Astrocyte (in vitro differentiated cells and primary cell): ENCODE measurements at regions not wholly inside any gene's neighbourhood (a gene's known extent, or its start where the extent isn't known, plus 50 kb on each side); places are given as distances from the start of the nearest gene placed in this dataset.

ENCODE experiments used
- DNase-seq: peaks from one replicate; pipeline ENCODE4 v3.0.0-alpha.2; 2010; ENCODE audit warnings: low read depth
- FAIRE-seq: peaks from 2 replicates; lab custom pipeline; 2011; peaks lifted over from hg19 to GRCh38; lab: Jason Lieb, UNC
- H2AFZ ChIP-seq: 2 replicates; pipeline ENCODE4 v1.6.0; 2012; ENCODE audit warnings: low read depth, low read length, inconsistent platforms
- H3K27ac ChIP-seq: 2 replicates; pipeline ENCODE4 v1.5.1; 2011; ENCODE audit warnings: low read depth, low read length, inconsistent platforms
- H3K27me3 ChIP-seq: 2 replicates; pipeline ENCODE4 v1.6.0; 2011; ENCODE audit warnings: low read length, inconsistent platforms; ENCODE audit not compliant: insufficient read depth
- H3K36me3 ChIP-seq: 2 replicates; pipeline ENCODE4 v1.5.1; 2011; ENCODE audit warnings: low read length, inconsistent platforms; ENCODE audit not compliant: insufficient read depth
- H3K4me1 ChIP-seq: 2 replicates; pipeline ENCODE4 v1.5.1; 2011; ENCODE audit warnings: low read length, inconsistent platforms; ENCODE audit not compliant: insufficient read depth
- H3K4me2 ChIP-seq: 2 replicates; pipeline ENCODE4 v1.6.0; 2012; ENCODE audit warnings: low read length, inconsistent platforms
- H3K4me3 ChIP-seq: 2 replicates; pipeline ENCODE4 v1.5.1; 2011; ENCODE audit warnings: low read depth, mild to moderate bottlenecking, low read length, inconsistent platforms; ENCODE audit not compliant: insufficient read depth
- H3K79me2 ChIP-seq: 2 replicates; pipeline ENCODE4 v1.6.0; 2012; ENCODE audit warnings: mild to moderate bottlenecking, low read length, inconsistent platforms; ENCODE audit not compliant: insufficient read depth
- H3K9ac ChIP-seq: 2 replicates; pipeline ENCODE4 v1.6.0; 2012; ENCODE audit warnings: mild to moderate bottlenecking, low read length, inconsistent platforms
- H3K9me3 ChIP-seq: 2 replicates; pipeline ENCODE4 v1.5.1; 2012; ENCODE audit warnings: low read depth, mild to moderate bottlenecking, low read length, inconsistent platforms; ENCODE audit not compliant: insufficient read depth
- H4K20me1 ChIP-seq: 2 replicates; pipeline ENCODE4 v1.6.0; 2012; ENCODE audit warnings: low read length, inconsistent platforms; ENCODE audit not compliant: insufficient read depth
- H3K27ac Mint-ChIP-seq: one replicate; pipeline ENCODE4 v1.8.0; 2021; ENCODE audit warnings: mild to moderate bottlenecking, mixed read lengths; ENCODE audit not compliant: unreplicated experiment
- H3K27me3 Mint-ChIP-seq: one replicate; pipeline ENCODE4 v1.8.0; 2021; ENCODE audit warnings: low read depth, mixed read lengths; ENCODE audit not compliant: unreplicated experiment
- H3K36me3 Mint-ChIP-seq: one replicate; pipeline ENCODE4 v1.8.0; 2021; ENCODE audit warnings: low read depth, mixed read lengths; ENCODE audit not compliant: unreplicated experiment
- H3K4me1 Mint-ChIP-seq: one replicate; pipeline ENCODE4 v1.8.0; 2021; ENCODE audit warnings: low read depth, mixed read lengths; ENCODE audit not compliant: unreplicated experiment
- H3K4me3 Mint-ChIP-seq: one replicate; pipeline ENCODE4 v1.8.0; 2021; ENCODE audit warnings: mild to moderate bottlenecking, moderate library complexity, mixed read lengths; ENCODE audit not compliant: unreplicated experiment
- H3K9me3 Mint-ChIP-seq: one replicate; pipeline ENCODE4 v1.8.0; 2021; ENCODE audit warnings: mild to moderate bottlenecking, mixed read lengths; ENCODE audit not compliant: unreplicated experiment
- CTCF ChIP-seq: IDR thresholded peaks from 2 replicates; pipeline ENCODE4 v1.5.1; 2011; ENCODE audit warnings: low read depth, mild to moderate bottlenecking, inconsistent platforms, low read length, moderate library complexity; ENCODE audit not compliant: insufficient read depth
- EZH2 ChIP-seq: IDR thresholded peaks from 2 replicates; pipeline ENCODE4 v1.6.1; 2012; ENCODE audit warnings: mild to moderate bottlenecking, low read length, inconsistent platforms; ENCODE audit not compliant: insufficient read depth

DNA sequence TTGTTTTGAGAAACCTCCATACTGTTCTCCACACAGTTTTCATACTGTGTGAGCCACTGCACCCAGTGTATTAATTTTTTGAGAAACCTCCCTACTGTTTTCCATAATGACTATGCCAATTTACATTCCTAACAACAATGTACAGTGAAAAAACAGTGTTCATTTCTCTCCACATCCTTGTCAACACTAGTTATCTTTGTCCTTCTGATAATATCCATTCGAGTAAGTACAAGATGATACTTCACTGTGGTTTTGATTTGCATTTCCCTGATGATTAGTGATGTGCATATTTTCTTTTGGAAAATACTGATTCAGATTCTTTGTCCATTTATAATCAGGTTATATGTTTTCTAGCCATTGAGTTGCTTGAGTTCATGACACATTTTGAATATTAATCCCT, 462.0 kb downstream of the CDH11 start:
- Mint-ChIP-seq H3K27ac (no peak overlapping the region), H3K4me3 (no peak overlapping the region), H3K36me3 (no peaks in the 10 kb centered on the region), H3K27me3 (no peaks in the 10 kb centered on the region), H3K4me1 (peaks cover 10% of the 10 kb centered on the region), H3K9me3 (no peaks in the 10 kb centered on the region)
- no peaks in the 10 kb centered on the region for H3K79me2 ChIP-seq
- peaks cover 12% of the 10 kb centered on the region for H3K4me1 ChIP-seq
- no peak overlapping the region for H2AFZ ChIP-seq
- TF ChIP-seq CTCF (no peak), EZH2 (no peak)
- H3K27ac ChIP-seq: no peak overlapping the region
- no peak overlapping the region for H3K4me3 ChIP-seq
- no peaks in the 10 kb centered on the region for H3K9me3 ChIP-seq
- FAIRE-seq (no peak), DNase-seq (no peak)
- H3K27me3 ChIP-seq: no peaks in the 10 kb centered on the region
- no peaks in the 10 kb centered on the region for H4K20me1 ChIP-seq
- H3K36me3 ChIP-seq: no peaks in the 10 kb centered on the region
- H3K9ac ChIP-seq: no peak overlapping the region
- no peak overlapping the region for H3K4me2 ChIP-seq

DNA sequence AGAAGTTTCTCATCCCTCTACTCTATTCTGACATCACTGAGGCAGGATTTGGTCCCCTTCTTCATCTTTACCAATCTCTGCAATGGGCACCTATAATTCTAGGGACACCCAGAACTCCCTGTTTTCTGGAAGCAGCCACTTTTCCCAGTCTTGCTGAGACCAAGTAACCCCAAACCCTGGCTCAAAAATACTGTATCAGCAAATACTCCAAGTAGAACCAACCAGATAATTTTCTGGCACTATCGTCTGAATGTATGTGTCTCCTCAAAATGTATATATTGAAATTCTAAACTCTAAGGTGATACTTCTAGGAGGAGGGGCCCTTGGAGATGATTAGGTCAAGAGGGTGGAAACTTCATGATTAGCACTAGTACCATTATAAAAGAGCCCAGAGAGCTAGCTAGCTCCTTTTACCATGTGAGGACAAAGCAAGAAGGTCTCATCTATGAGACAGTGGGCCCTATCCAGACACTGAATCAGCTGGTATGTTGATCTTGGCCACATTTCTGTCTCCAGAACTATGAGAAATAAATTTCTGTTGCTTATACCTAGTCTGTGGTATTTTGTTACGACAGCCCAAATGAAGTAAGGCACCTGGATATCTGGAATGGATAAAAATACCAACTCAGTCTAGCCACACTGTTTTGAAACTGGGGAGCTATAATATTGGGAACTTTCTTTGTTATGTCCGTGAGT, 464.4 kb downstream of the CDH11 start:
- peak overlapping the region; percentile 60 for H3K9ac ChIP-seq
- no peak overlapping the region for H3K4me3 Mint-ChIP-seq
- TF ChIP-seq CTCF (no peak), EZH2 (no peak)
- H3K27me3 Mint-ChIP-seq: no peaks in the 10 kb centered on the region
- peak overlapping the region; percentile 64 for H3K27ac Mint-ChIP-seq
- no peaks in the 10 kb centered on the region for H3K79me2 ChIP-seq
- peaks cover 14% of the 10 kb centered on the region for H3K4me1 Mint-ChIP-seq
- no peaks in the 10 kb centered on the region for H4K20me1 ChIP-seq
- peak overlapping the region; percentile 15 for H3K4me2 ChIP-seq
- FAIRE-seq (peak; percentile 78), DNase-seq (peak; percentile 94)
- H3K4me1 ChIP-seq: peaks cover 22% of the 10 kb centered on the region
- H3K36me3 Mint-ChIP-seq: no peaks in the 10 kb centered on the region
- H2AFZ ChIP-seq: no peak overlapping the region
- H3K4me3 ChIP-seq: no peak overlapping the region
- no peaks in the 10 kb centered on the region for H3K36me3 ChIP-seq
- H3K9me3 ChIP-seq: no peaks in the 10 kb centered on the region
- no peaks in the 10 kb centered on the region for H3K27me3 ChIP-seq
- no peaks in the 10 kb centered on the region for H3K9me3 Mint-ChIP-seq
- peak overlapping the region; percentile 88 for H3K27ac ChIP-seq

GRCh38 chr16:64656471-64656870, 465.4 kb downstream of the CDH11 start:
- Histone ChIP-seq H3K36me3 (no peaks in the 10 kb centered on the region), H3K4me1 (peaks cover 22% of the 10 kb centered on the region), H3K27ac (peak overlapping the region; percentile 88), H4K20me1 (no peaks in the 10 kb centered on the region), H3K79me2 (no peaks in the 10 kb centered on the region), H3K4me3 (no peak overlapping the region), H3K9me3 (no peaks in the 10 kb centered on the region), H2AFZ (no peak overlapping the region), H3K9ac (peak overlapping the region; percentile 11), H3K27me3 (no peaks in the 10 kb centered on the region), H3K4me2 (no peak overlapping the region)
- DNase-seq (peak; percentile 60), FAIRE-seq (no peak)
- no peaks in the 10 kb centered on the region for H3K9me3 Mint-ChIP-seq
- no peaks in the 10 kb centered on the region for H3K27me3 Mint-ChIP-seq
- H3K36me3 Mint-ChIP-seq: no peaks in the 10 kb centered on the region
- no peak overlapping the region for H3K27ac Mint-ChIP-seq
- no peak overlapping the region for H3K4me3 Mint-ChIP-seq
- H3K4me1 Mint-ChIP-seq: peaks cover 14% of the 10 kb centered on the region
- TF ChIP-seq EZH2 (no peak), CTCF (no peak)
